T-cell (primary cell): ENCODE measurements at regions not wholly inside any gene's neighbourhood (a gene's known extent, or its start where the extent isn't known, plus 50 kb on each side); places are given as distances from the start of the nearest gene placed in this dataset.
A peak's percentile ranks its signal among the peaks of the same experiment; 100 is the strongest.

Experiments
- ATAC-seq, 4 experiments: fragments of 200-7000 bp in 3 of 4; fragments of 150-1000 bp in 1 of 4; cut with Tn5 transposase; replicated peaks in 1 of 4; 1 replicate in 3 of 4; 2 replicates in 1 of 4; pipeline ENCODE4 v1.10.0; 2021; ENCODE audit warnings: moderate library complexity in 3 of 4, mild to moderate bottlenecking in 2 of 4, moderate number of reproducible peaks in 1 of 4
- CTCF ChIA-PET, 2 donors: fragments of 300-600 bp; sonication (Branson Sonifier 250); formaldehyde crosslinking; loops; one replicate each; lab custom pipeline; 2022; ENCODE audit warnings: antibody characterized with exemption in 2 of 2; lab: Charles Lee
- POLR2A ChIA-PET, 2 donors: fragments of 300-600 bp; sonication (Branson Sonifier 250); formaldehyde crosslinking; loops; one replicate each; lab custom pipeline; 2022; ENCODE audit warnings: antibody characterized with exemption in 2 of 2; lab: Charles Lee
- DNase-seq, 35 experiments: peaks; one replicate each; pipeline versions ENCODE4 v3.0.0 to v3.0.0-alpha.2; 2013 to 2023
- H3K27ac ChIP-seq: one replicate; pipeline ENCODE4 v1.5.1; 2013; ENCODE audit warnings: low read length
- H3K27me3 ChIP-seq, 2 experiments: replicated peaks in 1 of 2; 1 replicate in 1 of 2; 2 replicates in 1 of 2; pipeline versions ENCODE4 v1.6.1 to v1.7.0; 2013; ENCODE audit warnings: low read length in 1 of 2, mixed read lengths in 1 of 2; ENCODE audit not compliant: control insufficient read depth in 2 of 2, insufficient read depth in 2 of 2; ENCODE audit errors: extremely low read depth in 1 of 2
- H3K36me3 ChIP-seq, 2 donors: 1 replicate in 1 of 2; 2 replicates in 1 of 2; pipeline versions ENCODE4 v1.6.1 to v1.7.0; 2013; ENCODE audit warnings: low read length in 1 of 2; ENCODE audit not compliant: control insufficient read depth in 2 of 2, insufficient read depth in 1 of 2; ENCODE audit errors: extremely low read depth in 1 of 2
- H3K4me1 ChIP-seq, 2 experiments: 1 replicate in 1 of 2; 2 replicates in 1 of 2; pipeline versions ENCODE4 v1.6.1 to v1.7.0; 2013; ENCODE audit warnings: low read length in 2 of 2, mixed read lengths in 1 of 2; ENCODE audit not compliant: insufficient read depth in 2 of 2, control insufficient read depth in 1 of 2; ENCODE audit errors: extremely low read depth in 1 of 2
- H3K4me3 ChIP-seq, 2 donors: 1 replicate in 1 of 2; 2 replicates in 1 of 2; pipeline versions ENCODE4 v1.5.1 to v1.7.0; 2013; ENCODE audit warnings: mild to moderate bottlenecking in 2 of 2, low read length in 1 of 2, moderate library complexity in 1 of 2; ENCODE audit not compliant: control insufficient read depth in 1 of 2; ENCODE audit errors: extremely low read depth in 1 of 2
- H3K9me3 ChIP-seq: 2 replicates; pipeline ENCODE4 v1.7.0; 2013
- H3K27ac Mint-ChIP-seq, 2 donors: one replicate each; pipeline ENCODE4 v1.8.0; 2020 to 2021; ENCODE audit warnings: mild to moderate bottlenecking in 2 of 2, mixed read lengths in 2 of 2
- H3K27me3 Mint-ChIP-seq, 2 donors: one replicate each; pipeline ENCODE4 v1.8.0; 2021 to 2022; ENCODE audit warnings: mixed read lengths in 2 of 2
- H3K36me3 Mint-ChIP-seq: one replicate; pipeline ENCODE4 v1.8.0; 2021; ENCODE audit warnings: mixed read lengths
- H3K4me1 Mint-ChIP-seq, 3 donors: one replicate each; pipeline ENCODE4 v1.8.0; 2020 to 2022; ENCODE audit warnings: mixed read lengths in 3 of 3, mild to moderate bottlenecking in 1 of 3
- H3K4me3 Mint-ChIP-seq, 3 donors: one replicate each; pipeline ENCODE4 v1.8.0; 2020 to 2022; ENCODE audit warnings: mild to moderate bottlenecking in 3 of 3, mixed read lengths in 3 of 3, moderate library complexity in 3 of 3
- H3K9me3 Mint-ChIP-seq, 3 donors: one replicate each; pipeline ENCODE4 v1.8.0; 2020 to 2022; ENCODE audit warnings: mixed read lengths in 3 of 3
- WGBS: methylation state at CpG from one replicate; pipeline ENCODE4 v1.1.5; 2013; ENCODE audit warnings: missing lambda C conversion rate; ENCODE audit not compliant: insufficient coverage; 5-methylcytosine and 5-hydroxymethylcytosine counted together

GRCh38 chr3:194285024-194285849, 65.9 kb downstream of the CPN2 start:
- H3K27ac ChIP-seq: no peak overlapping the region
- no peak overlapping the region for H3K4me3 ChIP-seq
- ATAC-seq (no peak), DNase-seq (peak in 1 of 35 experiments; percentile 2)
- Mint-ChIP-seq H3K4me1 (no peaks in the 10 kb centered on the region), H3K27ac (no peak overlapping the region), H3K36me3 (no peaks in the 10 kb centered on the region), H3K27me3 (peaks cover 4 to 29% of the 10 kb centered on the region in 2 donors), H3K9me3 (peaks cover 0 to 3% (median 0%) of the 10 kb centered on the region in 3 donors), H3K4me3 (no peak overlapping the region)
- no peaks in the 10 kb centered on the region for H3K4me1 ChIP-seq
- peaks cover 0 to 29% of the 10 kb centered on the region in 2 experiments for H3K27me3 ChIP-seq
- ChIA-PET CTCF (no interaction called here), POLR2A (interaction anchor here in 1 of 2 donors (0.5 kb wide), 1 partner anchor 84 kb away, joined by 8 read pairs; no protein-coding TSS in a partner anchor)
- H3K9me3 ChIP-seq: no peaks in the 10 kb centered on the region
- H3K36me3 ChIP-seq: no peaks in the 10 kb centered on the region
- WGBS: 87% methylated on average over 14 of the region's 16 CpGs

GRCh38 chr3:194285850-194286197, 65.3 kb downstream of the CPN2 start:
- CTCF ChIA-PET: no interaction called here

GRCh38 chr3:194286375-194287146, 64.6 kb downstream of the CPN2 start:
- H3K9me3 ChIP-seq: no peaks in the 10 kb centered on the region
- CTCF ChIA-PET: no interaction called here
- no peak overlapping the region for H3K27ac ChIP-seq
- Mint-ChIP-seq H3K27ac (no peak overlapping the region), H3K36me3 (no peaks in the 10 kb centered on the region), H3K4me1 (no peaks in the 10 kb centered on the region), H3K4me3 (no peak overlapping the region), H3K27me3 (peaks cover 4 to 27% of the 10 kb centered on the region in 2 donors), H3K9me3 (peaks cover 0 to 3% (median 2%) of the 10 kb centered on the region in 3 donors)
- POLR2A ChIA-PET: no interaction called here
- H3K4me3 ChIP-seq: no peak overlapping the region
- ATAC-seq (no peak), DNase-seq (no peak)
- H3K36me3 ChIP-seq: no peaks in the 10 kb centered on the region
- no peaks in the 10 kb centered on the region for H3K4me1 ChIP-seq
- H3K27me3 ChIP-seq: peaks cover 0 to 26% of the 10 kb centered on the region in 2 experiments
- 95% methylated on average over 13 of the region's 22 CpGs for WGBS

More at GRCh38 chr3:194285850-194286197, 65.3 kb downstream of the CPN2 start:
- peaks cover 0 to 3% (median 0%) of the 10 kb centered on the region in 3 donors for H3K9me3 Mint-ChIP-seq
- H3K4me1 Mint-ChIP-seq: no peaks in the 10 kb centered on the region
- no peak overlapping the region for H3K27ac Mint-ChIP-seq
- no peak overlapping the region for H3K4me3 Mint-ChIP-seq
- peaks cover 0 to 29% of the 10 kb centered on the region in 2 experiments for H3K27me3 ChIP-seq
- H3K36me3 Mint-ChIP-seq: no peaks in the 10 kb centered on the region
- no peak for ATAC-seq
- DNase-seq: no peak
- no peak overlapping the region for H3K4me3 ChIP-seq
- no CpG with 5 or more reads among the region's 2 CpGs for WGBS
- no peak overlapping the region for H3K27ac ChIP-seq
- H3K4me1 ChIP-seq: no peaks in the 10 kb centered on the region
- peaks cover 4 to 26% of the 10 kb centered on the region in 2 donors for H3K27me3 Mint-ChIP-seq
- no peaks in the 10 kb centered on the region for H3K36me3 ChIP-seq
- POLR2A ChIA-PET: no interaction called here
- no peaks in the 10 kb centered on the region for H3K9me3 ChIP-seq

GRCh38 chr3:194287374-194287773, 63.8 kb downstream of the CPN2 start:
- peaks cover 0 to 21% of the 10 kb centered on the region in 2 experiments for H3K27me3 ChIP-seq
- peaks cover 0 to 4% (median 3%) of the 10 kb centered on the region in 3 donors for H3K9me3 Mint-ChIP-seq
- DNase-seq: no peak
- ChIA-PET POLR2A (no interaction called here), CTCF (no interaction called here)
- no peak overlapping the region for H3K4me3 ChIP-seq
- H3K36me3 ChIP-seq: no peaks in the 10 kb centered on the region
- no peaks in the 10 kb centered on the region for H3K9me3 ChIP-seq
- H3K4me1 ChIP-seq: no peaks in the 10 kb centered on the region
- ATAC-seq: no peak
- H3K4me1 Mint-ChIP-seq: no peaks in the 10 kb centered on the region
- peaks cover 4 to 28% of the 10 kb centered on the region in 2 donors for H3K27me3 Mint-ChIP-seq
- WGBS: 100% methylated on average over 2 of the region's 3 CpGs
- no peak overlapping the region for H3K27ac ChIP-seq
- no peak overlapping the region for H3K4me3 Mint-ChIP-seq
- H3K27ac Mint-ChIP-seq: no peak overlapping the region
- no peaks in the 10 kb centered on the region for H3K36me3 Mint-ChIP-seq

GRCh38 chr3:194287977-194288706, 63.0 kb downstream of the CPN2 start:
- Histone ChIP-seq H3K4me1 (no peaks in the 10 kb centered on the region), H3K9me3 (no peaks in the 10 kb centered on the region), H3K27ac (no peak overlapping the region), H3K36me3 (no peaks in the 10 kb centered on the region), H3K4me3 (no peak overlapping the region), H3K27me3 (peaks cover 0 to 16% of the 10 kb centered on the region in 2 experiments)
- Mint-ChIP-seq H3K9me3 (peaks cover 0 to 4% (median 3%) of the 10 kb centered on the region in 3 donors), H3K4me3 (no peak overlapping the region), H3K27ac (no peak overlapping the region), H3K36me3 (no peaks in the 10 kb centered on the region), H3K4me1 (no peaks in the 10 kb centered on the region), H3K27me3 (peaks cover 4 to 24% of the 10 kb centered on the region in 2 donors)
- 80% methylated on average over 1 of the region's 5 CpGs for WGBS
- ChIA-PET CTCF (no interaction called here), POLR2A (no interaction called here)
- ATAC-seq (no peak), DNase-seq (no peak)
